ENCODE measurements at regions not wholly inside any gene's neighbourhood (a gene's known extent, or its start where the extent isn't known, plus 50 kb on each side); places are given as distances from the start of the nearest gene placed in this dataset.
"Not testable (repeated sequence)": the region's sequence is repeated elsewhere in the genome, so short reads cannot be mapped to it uniquely, and the experiment has no call there.

GRCh38 chr6:10078581-10078980 lies 336.3 kb downstream of the TFAP2A start:
- no peaks in the 10 kb centered on the region for H3K9me3 ChIP-seq (ENCODE audit: control insufficient read depth in 4 of 4, low read length in 3 of 4)
- no peak overlapping the region for H3K9ac ChIP-seq (ENCODE audit: low read depth in 1 of 2, low read length in 2 of 2)
- H3K4me1 ChIP-seq (ENCODE audit: control insufficient read depth in 4 of 4, insufficient read depth in 4 of 4, low read length in 3 of 4) = no peaks in the 10 kb centered on the region
- H3K27me3 ChIP-seq (ENCODE audit: control insufficient read depth in 4 of 4, insufficient read depth in 4 of 4, low read length in 3 of 4) = peaks cover 0 to 2% (median 0%) of the 10 kb centered on the region in 4 donors
- H3K27ac ChIP-seq (ENCODE audit: low read depth in 1 of 2, low read length in 2 of 2) = no peak overlapping the region
- WGBS = 94% methylated on average over 6 of the region's 6 CpGs
- no peaks in the 10 kb centered on the region for H3K36me3 ChIP-seq (ENCODE audit: control insufficient read depth in 4 of 4, insufficient read depth in 3 of 4, low read depth in 1 of 4, low read length in 3 of 4)
- no peak overlapping the region for H3K4me3 ChIP-seq (ENCODE audit: low read depth in 1 of 3, low read length in 3 of 3)
- no peak for DNase-seq (ENCODE audit: low spot score)
- no peak for TF ChIP-seq YY1 (IDR thresholded peaks at IDR 0.05)
- no peak for TF ChIP-seq ATF3 (IDR thresholded peaks at IDR 0.05)

- not testable (repeated sequence) for H3K9ac ChIP-seq (ENCODE audit: low read depth in 1 of 2, low read length in 2 of 2); DNase-seq (ENCODE audit: low spot score)
Measured at GRCh38 chr6:10074726-10075125, 340.1 kb downstream of the TFAP2A start.

GRCh38 chr6:10073341-10073740 lies 341.5 kb downstream of the TFAP2A start:
- Histone ChIP-seq H3K9ac (ENCODE audit: low read depth in 1 of 2, low read length in 2 of 2) (no peak overlapping the region), H3K4me3 (ENCODE audit: low read depth in 1 of 3, low read length in 3 of 3) (no peak overlapping the region), H3K36me3 (ENCODE audit: control insufficient read depth in 4 of 4, insufficient read depth in 3 of 4, low read depth in 1 of 4, low read length in 3 of 4) (no peaks in the 10 kb centered on the region), H3K27me3 (ENCODE audit: control insufficient read depth in 4 of 4, insufficient read depth in 4 of 4, low read length in 3 of 4) (peaks cover 0 to 4% (median 0%) of the 10 kb centered on the region in 4 donors), H3K4me1 (ENCODE audit: control insufficient read depth in 4 of 4, insufficient read depth in 4 of 4, low read length in 3 of 4) (no peaks in the 10 kb centered on the region), H3K27ac (ENCODE audit: low read depth in 1 of 2, low read length in 2 of 2) (no peak overlapping the region), H3K9me3 (ENCODE audit: control insufficient read depth in 4 of 4, low read length in 3 of 4) (no peaks in the 10 kb centered on the region)
- WGBS = 87% methylated on average over 9 of the region's 9 CpGs
- TF ChIP-seq TAF1 (conservative IDR thresholded peaks at IDR 0.05) (no peak), REST (IDR thresholded peaks at IDR 0.05) (no peak), NR2F2 (IDR thresholded peaks at IDR 0.05) (no peak), ATF3 (IDR thresholded peaks at IDR 0.05) (no peak), HNF4A (conservative IDR thresholded peaks at IDR 0.05) (no peak)
- DNase-seq (ENCODE audit: low spot score) = no peak

More at GRCh38 chr6:10074726-10075125, 340.1 kb downstream of the TFAP2A start:
- not testable (repeated sequence) for H3K36me3 ChIP-seq (ENCODE audit: control insufficient read depth in 4 of 4, insufficient read depth in 3 of 4, low read depth in 1 of 4, low read length in 3 of 4); H3K27ac ChIP-seq (ENCODE audit: low read depth in 1 of 2, low read length in 2 of 2); H3K4me1 ChIP-seq (ENCODE audit: control insufficient read depth in 4 of 4, insufficient read depth in 4 of 4, low read length in 3 of 4); H3K9me3 ChIP-seq (ENCODE audit: control insufficient read depth in 4 of 4, low read length in 3 of 4); H3K27me3 ChIP-seq (ENCODE audit: control insufficient read depth in 4 of 4, insufficient read depth in 4 of 4, low read length in 3 of 4); H3K4me3 ChIP-seq (ENCODE audit: low read depth in 1 of 3, low read length in 3 of 3)
- 97% methylated on average over 45 of the region's 45 CpGs for WGBS

GRCh38 chr6:10071631-10072220 lies 343.1 kb downstream of the TFAP2A start:
- DNase-seq (ENCODE audit: low spot score) = no peak
- 75% methylated on average over 5 of the region's 5 CpGs for WGBS
- no peak for TF ChIP-seq RAD21 (IDR thresholded peaks at IDR 0.05)
- TF ChIP-seq ZBTB33 (IDR thresholded peaks at IDR 0.05) = no peak
- no peak for TF ChIP-seq ATF3 (IDR thresholded peaks at IDR 0.05)
- TF ChIP-seq REST (IDR thresholded peaks at IDR 0.05) = no peak
- no peak for TF ChIP-seq HNF4G (IDR thresholded peaks at IDR 0.05)
- no peak for TF ChIP-seq NR2F2 (IDR thresholded peaks at IDR 0.05)
- no peak for TF ChIP-seq RXRA (IDR thresholded peaks at IDR 0.05)
- no peak for TF ChIP-seq JUND (IDR thresholded peaks at IDR 0.05)
- no peak for TF ChIP-seq YY1 (IDR thresholded peaks at IDR 0.05)
- no peak for TF ChIP-seq HNF4A (conservative IDR thresholded peaks at IDR 0.05)

More at GRCh38 chr6:10071631-10072220, 343.1 kb downstream of the TFAP2A start:
- H3K9ac ChIP-seq (ENCODE audit: low read depth in 1 of 2, low read length in 2 of 2) = no peak overlapping the region
- H3K4me3 ChIP-seq (ENCODE audit: low read depth in 1 of 3, low read length in 3 of 3) = no peak overlapping the region
- no peaks in the 10 kb centered on the region for H3K4me1 ChIP-seq (ENCODE audit: control insufficient read depth in 4 of 4, insufficient read depth in 4 of 4, low read length in 3 of 4)
- H3K27ac ChIP-seq (ENCODE audit: low read depth in 1 of 2, low read length in 2 of 2) = no peak overlapping the region
- no peaks in the 10 kb centered on the region for H3K9me3 ChIP-seq (ENCODE audit: control insufficient read depth in 4 of 4, low read length in 3 of 4)
- H3K27me3 ChIP-seq (ENCODE audit: control insufficient read depth in 4 of 4, insufficient read depth in 4 of 4, low read length in 3 of 4) = peaks cover 0 to 4% (median 0%) of the 10 kb centered on the region in 4 donors
- no peaks in the 10 kb centered on the region for H3K36me3 ChIP-seq (ENCODE audit: control insufficient read depth in 4 of 4, insufficient read depth in 3 of 4, low read depth in 1 of 4, low read length in 3 of 4)

All from liver (tissue), 7 donors.